ENCODE measurements at regions not wholly inside any gene's neighbourhood (a gene's known extent, or its start where the extent isn't known, plus 50 kb on each side); places are given as distances from the start of the nearest gene placed in this dataset.

DNA sequence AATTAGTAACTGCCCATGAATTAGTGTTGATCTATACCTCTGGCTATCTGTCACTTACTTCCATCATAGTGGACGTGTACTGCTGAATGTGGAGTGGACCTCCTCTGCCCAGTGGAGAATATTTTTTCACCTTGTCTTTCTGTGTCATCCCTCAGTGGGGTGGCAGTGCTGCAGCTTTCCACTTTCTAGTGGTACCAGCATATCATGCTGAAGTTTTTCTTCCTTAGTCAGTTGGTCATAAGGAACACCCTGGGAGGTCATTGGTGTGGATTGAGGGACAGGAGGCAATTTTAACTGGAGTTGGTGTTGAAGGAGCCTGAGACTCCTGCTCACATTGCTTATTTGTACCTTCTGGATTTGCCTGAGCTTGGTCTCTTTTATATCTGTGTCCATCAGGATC, 151.7 kb upstream of the ANKH start:
- Histone ChIP-seq H3K9me3 (no peaks in the 10 kb centered on the region), H3K27me3 (peaks cover under 1% of the 10 kb centered on the region), H3K4me3 (ENCODE audit: low read depth in 1 of 2, low read length in 1 of 2) (no peak overlapping the region), H3K4me1 (ENCODE audit: control insufficient read depth in 1 of 2, insufficient read depth in 1 of 2, low read depth in 1 of 2, low read length in 1 of 2) (no peaks in the 10 kb centered on the region), H3K36me3 (no peaks in the 10 kb centered on the region), H3K27ac (no peak overlapping the region)
- TF ChIP-seq, protein P1, sequence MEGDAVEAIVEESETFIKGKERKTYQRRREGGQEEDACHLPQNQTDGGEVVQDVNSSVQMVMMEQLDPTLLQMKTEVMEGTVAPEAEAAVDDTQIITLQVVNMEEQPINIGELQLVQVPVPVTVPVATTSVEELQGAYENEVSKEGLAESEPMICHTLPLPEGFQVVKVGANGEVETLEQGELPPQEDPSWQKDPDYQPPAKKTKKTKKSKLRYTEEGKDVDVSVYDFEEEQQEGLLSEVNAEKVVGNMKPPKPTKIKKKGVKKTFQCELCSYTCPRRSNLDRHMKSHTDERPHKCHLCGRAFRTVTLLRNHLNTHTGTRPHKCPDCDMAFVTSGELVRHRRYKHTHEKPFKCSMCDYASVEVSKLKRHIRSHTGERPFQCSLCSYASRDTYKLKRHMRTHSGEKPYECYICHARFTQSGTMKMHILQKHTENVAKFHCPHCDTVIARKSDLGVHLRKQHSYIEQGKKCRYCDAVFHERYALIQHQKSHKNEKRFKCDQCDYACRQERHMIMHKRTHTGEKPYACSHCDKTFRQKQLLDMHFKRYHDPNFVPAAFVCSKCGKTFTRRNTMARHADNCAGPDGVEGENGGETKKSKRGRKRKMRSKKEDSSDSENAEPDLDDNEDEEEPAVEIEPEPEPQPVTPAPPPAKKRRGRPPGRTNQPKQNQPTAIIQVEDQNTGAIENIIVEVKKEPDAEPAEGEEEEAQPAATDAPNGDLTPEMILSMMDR (IDR thresholded peaks at IDR 0.05): no peak

DNA sequence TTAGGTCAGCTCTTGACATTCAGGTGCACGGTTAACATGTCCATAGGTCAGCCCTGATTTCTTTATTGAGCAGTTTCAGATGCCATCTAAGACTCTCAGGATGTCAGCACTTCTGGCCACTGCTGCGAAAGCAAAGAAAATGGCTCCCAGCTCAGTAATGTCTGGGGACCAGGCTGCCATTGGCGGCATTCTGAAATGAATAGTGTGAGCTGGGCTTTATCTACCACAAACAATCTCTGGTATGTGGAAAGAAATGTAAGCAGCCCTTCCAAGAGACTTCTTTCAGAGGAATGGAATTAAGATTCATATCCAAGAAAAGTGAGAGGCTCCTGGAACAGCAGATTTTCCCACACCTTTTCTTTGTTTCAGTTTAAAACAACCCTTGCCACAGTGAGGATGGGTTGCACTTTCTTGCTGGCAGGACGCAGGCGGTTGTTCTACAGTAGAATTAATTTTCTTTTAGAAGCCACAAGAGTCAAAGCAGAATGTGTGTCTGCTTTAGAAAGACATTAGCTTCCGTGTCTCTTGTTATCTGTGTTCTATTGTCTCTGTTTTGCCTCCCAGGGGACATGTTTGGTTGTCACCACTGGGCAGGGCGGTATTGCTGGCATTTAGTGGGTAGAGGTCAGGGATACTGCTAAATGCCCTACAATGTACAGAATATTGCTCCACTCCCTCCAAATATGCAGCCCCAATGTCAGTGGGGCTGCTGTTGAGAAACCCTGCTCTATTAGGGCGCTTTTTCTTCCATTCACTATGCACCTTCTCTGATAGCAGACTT, 149.9 kb upstream of the ANKH start:
- no peaks in the 10 kb centered on the region for H3K36me3 ChIP-seq
- H3K27ac ChIP-seq: no peak overlapping the region
- no peak overlapping the region for H3K4me3 ChIP-seq (ENCODE audit: low read depth in 1 of 2, low read length in 1 of 2)
- no peaks in the 10 kb centered on the region for H3K4me1 ChIP-seq (ENCODE audit: control insufficient read depth in 1 of 2, insufficient read depth in 1 of 2, low read depth in 1 of 2, low read length in 1 of 2)
- TF ChIP-seq, protein P1 (IDR thresholded peaks at IDR 0.05): no peak
- no peaks in the 10 kb centered on the region for H3K9me3 ChIP-seq
- no peaks in the 10 kb centered on the region for H3K27me3 ChIP-seq

DNA sequence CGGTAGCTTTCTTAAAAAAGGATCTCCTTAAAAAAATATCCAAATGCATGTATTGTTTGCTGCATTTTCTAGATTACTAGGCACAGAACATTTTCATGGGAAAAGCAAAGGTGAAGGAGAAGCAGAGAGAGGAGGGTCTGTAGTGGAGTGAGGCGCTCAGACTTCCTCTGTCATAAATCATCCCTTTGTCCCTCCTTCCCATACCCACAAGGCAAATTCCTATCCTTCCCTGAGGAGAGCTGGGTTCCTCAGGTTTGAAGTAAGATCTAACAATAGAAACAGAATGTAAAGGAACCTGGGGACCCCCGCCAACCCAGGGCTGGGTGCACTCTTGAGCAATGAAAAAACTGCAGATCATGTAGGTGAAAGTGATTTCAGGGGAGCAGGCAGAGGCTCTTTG, 149.2 kb upstream of the ANKH start:
- H3K4me1 ChIP-seq (ENCODE audit: control insufficient read depth in 1 of 2, insufficient read depth in 1 of 2, low read depth in 1 of 2, low read length in 1 of 2): no peaks in the 10 kb centered on the region
- H3K9me3 ChIP-seq: no peaks in the 10 kb centered on the region
- TF ChIP-seq, protein P1 (IDR thresholded peaks at IDR 0.05): no peak
- H3K27ac ChIP-seq: no peak overlapping the region
- no peaks in the 10 kb centered on the region for H3K36me3 ChIP-seq
- no peak overlapping the region for H3K4me3 ChIP-seq (ENCODE audit: low read depth in 1 of 2, low read length in 1 of 2)
- H3K27me3 ChIP-seq: no peaks in the 10 kb centered on the region

DNA sequence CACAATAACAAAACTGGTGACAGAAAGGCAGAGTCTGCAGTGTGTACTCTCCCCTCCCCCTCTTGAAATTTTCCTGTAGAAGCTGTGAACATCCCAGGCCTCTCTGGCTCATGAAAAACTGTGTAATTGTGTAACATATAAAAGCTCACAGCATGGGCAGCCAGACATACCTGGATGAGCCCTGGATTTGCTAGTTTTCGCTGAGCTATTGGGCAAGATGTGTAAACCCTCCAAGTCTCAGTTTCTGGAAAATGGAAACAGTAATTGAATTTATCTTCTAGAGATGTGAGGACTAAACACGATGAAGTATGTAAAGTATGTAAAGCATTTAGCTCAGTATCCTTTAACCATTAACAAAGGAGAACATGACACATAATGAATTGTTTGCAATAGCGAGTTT, 143.2 kb upstream of the ANKH start:
- no peaks in the 10 kb centered on the region for H3K27me3 ChIP-seq
- H3K4me3 ChIP-seq (ENCODE audit: low read depth in 1 of 2, low read length in 1 of 2): no peak overlapping the region
- TF ChIP-seq, protein P1 (IDR thresholded peaks at IDR 0.05): no peak
- H3K36me3 ChIP-seq: no peaks in the 10 kb centered on the region
- H3K27ac ChIP-seq: no peak overlapping the region
- no peaks in the 10 kb centered on the region for H3K4me1 ChIP-seq (ENCODE audit: control insufficient read depth in 1 of 2, insufficient read depth in 1 of 2, low read depth in 1 of 2, low read length in 1 of 2)
- no peaks in the 10 kb centered on the region for H3K9me3 ChIP-seq

DNA sequence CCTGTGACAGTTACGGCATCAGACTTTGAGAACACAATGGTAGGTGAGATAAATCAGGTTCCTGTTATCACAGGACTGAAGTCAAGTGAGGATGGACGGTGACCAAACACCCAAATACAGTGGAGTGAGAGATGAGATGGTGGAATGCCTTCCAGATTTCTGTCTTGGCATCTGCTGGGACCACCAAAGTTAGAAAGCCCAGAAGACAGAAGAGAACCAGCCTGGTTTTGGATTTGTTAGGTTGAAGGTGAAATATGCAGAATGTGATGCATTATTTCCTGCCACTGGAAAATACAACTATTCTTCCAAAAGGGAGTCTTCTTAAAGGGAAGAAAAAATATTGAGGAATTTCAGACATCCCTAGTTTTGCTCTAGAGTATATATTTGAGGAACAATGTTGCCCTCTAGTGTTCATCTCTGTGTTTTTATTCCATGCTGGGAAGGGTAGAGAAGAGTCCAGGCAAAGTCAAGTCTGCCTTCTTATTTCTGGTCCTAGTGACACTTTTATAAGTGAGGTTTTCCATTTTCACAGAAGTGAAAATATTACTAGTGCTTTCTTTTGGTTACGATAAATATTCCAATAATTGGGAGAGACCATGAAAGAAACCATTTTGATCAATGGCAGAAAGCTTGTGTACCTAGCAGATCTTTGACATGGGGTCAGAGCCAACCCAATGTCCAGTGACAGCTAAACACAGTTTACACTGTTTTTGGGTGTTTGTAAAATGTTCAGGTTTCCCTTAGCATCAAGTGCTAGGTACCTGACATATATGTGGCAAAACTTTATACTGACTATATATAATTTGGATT, 142.3 kb upstream of the ANKH start:
- Histone ChIP-seq H3K4me3 (ENCODE audit: low read depth in 1 of 2, low read length in 1 of 2) (no peak overlapping the region), H3K27me3 (no peaks in the 10 kb centered on the region), H3K36me3 (no peaks in the 10 kb centered on the region), H3K27ac (no peak overlapping the region), H3K4me1 (ENCODE audit: control insufficient read depth in 1 of 2, insufficient read depth in 1 of 2, low read depth in 1 of 2, low read length in 1 of 2) (no peaks in the 10 kb centered on the region), H3K9me3 (no peaks in the 10 kb centered on the region)
- TF ChIP-seq, protein P1 (IDR thresholded peaks at IDR 0.05): no peak

Data from neutrophil (primary cell).